ENCODE measurements at regions not wholly inside any gene's neighbourhood (a gene's known extent, or its start where the extent isn't known, plus 50 kb on each side); places are given as distances from the start of the nearest gene placed in this dataset.

DNA sequence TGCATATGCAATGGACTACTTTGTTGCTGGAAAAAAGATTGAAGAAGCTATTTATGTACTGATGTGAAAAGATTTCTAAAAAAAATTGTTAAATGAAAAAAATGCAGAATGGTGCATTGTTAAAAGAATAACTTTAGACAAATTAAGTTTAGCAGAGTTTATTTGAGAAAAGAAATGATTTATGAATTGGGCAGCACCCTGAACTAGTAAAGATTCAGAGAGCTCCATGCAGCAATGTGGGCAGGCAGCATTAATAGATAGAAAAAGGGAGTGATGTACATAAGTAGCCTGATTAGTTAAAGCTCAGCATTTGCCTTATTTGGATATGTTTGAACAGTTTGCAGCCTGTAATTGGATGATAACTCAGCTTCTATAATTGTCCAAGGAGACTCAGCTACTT is 677.9 kb upstream of the SEMA6A start:
- DNase-seq: no peak

- DNase-seq: no peak
Observed at GRCh38 chr5:117249086-117249815, 674.6 kb upstream of the SEMA6A start.

GRCh38 chr5:117246424-117246823 is 671.8 kb upstream of the SEMA6A start:
- no peak for DNase-seq

DNA sequence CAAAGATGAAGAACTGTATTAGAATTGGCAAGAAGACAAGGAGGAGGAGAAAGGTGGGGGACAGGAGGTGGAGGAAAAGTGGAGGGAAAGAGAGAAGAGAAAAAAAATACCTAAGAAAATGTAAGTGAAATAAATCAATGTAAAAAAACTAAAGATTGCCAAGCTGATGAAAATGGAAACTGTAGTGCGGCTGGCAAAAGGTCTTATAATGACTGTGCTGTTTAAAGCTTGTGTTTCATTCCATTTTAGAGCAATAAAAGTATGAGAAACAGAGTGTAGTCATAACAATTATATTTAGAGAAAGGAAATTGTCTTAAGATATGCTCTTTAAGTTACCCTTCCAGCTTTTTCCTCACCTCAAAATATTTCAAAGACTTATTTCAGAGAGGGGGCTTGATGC is 670.5 kb upstream of the SEMA6A start:
- no peak for DNase-seq

DNA sequence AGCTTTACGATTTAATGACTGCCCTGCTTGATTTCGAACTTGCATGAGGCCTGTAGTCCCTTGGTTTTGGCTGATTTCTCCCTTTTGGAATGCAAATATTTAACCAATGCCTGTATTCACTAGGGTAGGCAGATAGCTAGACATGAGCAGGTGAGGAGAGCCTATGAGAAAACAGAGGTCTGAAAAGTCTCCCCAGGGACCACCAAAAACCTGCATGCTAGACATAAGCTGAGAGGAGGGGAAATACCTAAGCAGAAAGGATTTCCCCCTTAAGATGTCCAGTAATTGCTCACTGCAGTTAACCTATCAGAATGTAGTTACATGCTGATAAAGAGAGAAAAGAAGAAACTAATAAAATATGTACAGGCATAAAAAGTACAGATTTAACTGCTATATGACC is 667.4 kb upstream of the SEMA6A start:
- no peak for DNase-seq

DNA sequence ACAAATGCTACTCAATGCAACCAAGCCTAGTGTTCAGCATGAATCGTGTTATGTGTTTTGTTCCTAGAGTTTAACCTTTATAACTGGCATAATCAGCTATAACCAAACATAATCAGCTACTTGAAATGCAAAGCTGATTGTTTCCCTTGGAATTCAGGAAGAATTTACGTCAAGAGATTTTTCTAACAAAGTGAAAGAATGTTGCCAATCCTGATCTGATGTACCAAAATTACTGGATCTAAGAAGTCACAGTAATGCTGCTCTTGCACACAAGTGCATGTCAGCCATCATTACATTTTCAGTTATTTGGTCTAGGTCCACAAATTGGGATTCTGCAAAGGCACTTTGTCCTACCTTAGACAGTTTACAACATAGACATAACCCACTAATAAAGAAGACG is 662.3 kb upstream of the SEMA6A start:
- no peak for DNase-seq

GRCh38 chr5:117235786-117236185 is 661.2 kb upstream of the SEMA6A start:
- no peak for DNase-seq

GRCh38 chr5:117230375-117230774 is 655.8 kb upstream of the SEMA6A start:
- no peak for DNase-seq

DNA sequence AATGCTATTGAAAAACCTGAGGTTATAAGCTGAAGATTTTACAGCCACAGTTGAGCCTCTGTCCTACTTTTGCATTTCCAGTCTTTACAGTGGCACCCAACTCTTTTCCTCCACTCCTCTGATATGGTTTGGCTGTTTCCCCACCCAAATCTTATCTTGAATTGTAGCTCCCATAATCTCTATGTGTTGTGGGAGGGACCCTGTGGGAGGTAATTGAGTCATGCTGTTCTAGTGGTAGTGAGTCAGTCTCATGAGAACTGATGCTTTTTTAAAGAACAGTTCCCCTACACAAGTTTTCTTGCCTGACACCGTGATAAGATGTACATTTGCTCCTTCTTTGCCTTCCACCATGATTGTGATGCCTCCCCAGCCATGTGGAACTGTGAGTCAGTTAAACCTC is 646.1 kb upstream of the SEMA6A start:
- no peak for DNase-seq

DNA sequence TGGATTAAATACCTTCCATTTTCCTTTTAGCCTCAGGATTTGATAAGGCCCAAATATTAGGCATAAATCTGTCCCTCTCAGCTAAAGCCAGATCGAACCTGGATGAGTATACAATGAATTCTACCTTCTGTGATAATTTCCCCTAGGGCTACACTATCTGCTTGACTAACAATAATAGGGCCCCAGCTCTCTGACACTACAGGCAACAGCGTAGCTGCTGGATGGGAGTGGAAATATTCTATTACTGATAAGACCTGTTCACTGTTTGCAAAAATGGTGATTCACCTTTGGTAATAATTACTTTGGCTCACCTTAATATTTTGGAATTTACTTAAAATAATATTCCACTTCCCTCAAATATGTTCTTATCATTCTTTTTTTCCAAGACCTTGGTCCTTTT is 644.2 kb upstream of the SEMA6A start:
- no peak for DNase-seq

GRCh38 chr5:117212866-117213265 is 638.2 kb upstream of the SEMA6A start:
- no peak for DNase-seq

GRCh38 chr5:117210796-117211195 is 636.2 kb upstream of the SEMA6A start:
- DNase-seq: no peak

DNA sequence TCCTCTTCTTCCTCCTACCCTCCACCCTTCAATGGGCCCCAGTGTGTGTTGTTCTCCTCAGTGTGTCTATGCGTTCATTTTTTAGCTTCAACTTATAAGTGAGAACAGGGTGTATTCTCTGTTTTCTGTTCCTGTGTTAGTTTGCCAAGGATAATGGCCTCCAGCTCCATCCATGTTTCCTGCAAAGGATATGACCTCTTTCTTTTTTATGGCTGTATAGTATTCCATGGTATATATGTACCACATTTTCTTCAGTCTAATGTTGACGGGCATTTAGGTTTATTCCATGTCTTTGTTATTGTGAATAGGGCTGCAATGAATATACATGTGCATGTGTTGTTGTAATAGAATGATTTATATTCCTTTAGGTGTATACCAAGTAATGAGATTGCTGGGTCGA is 634.9 kb upstream of the SEMA6A start:
- DNase-seq: no peak

- no peak for DNase-seq
Observed at GRCh38 chr5:117207088-117207668, 632.6 kb upstream of the SEMA6A start.

DNA sequence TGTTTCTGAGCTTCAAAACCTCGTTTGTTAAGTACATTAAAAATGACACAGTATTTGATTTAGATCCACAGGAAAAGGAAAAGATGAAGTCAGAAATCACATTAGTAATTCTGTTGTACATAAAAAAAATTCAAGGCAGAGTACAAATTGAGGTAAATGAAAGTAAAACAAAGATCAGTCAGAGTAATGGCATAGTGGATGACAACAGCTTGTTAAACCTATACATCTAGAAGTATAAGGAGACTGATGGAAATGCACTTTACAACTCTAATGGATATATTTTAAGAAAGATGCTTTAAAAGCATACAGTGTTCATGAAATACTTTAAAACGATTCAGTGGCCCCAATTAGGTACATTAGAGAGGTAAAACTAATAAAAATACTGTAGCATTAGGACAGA is 631.3 kb upstream of the SEMA6A start:
- no peak for DNase-seq

- no peak for DNase-seq
Observed at GRCh38 chr5:117204926-117205869, 630.6 kb upstream of the SEMA6A start.

GRCh38 chr5:117204404-117204803 is 629.8 kb upstream of the SEMA6A start:
- no peak for DNase-seq

GRCh38 chr5:117203584-117203983 is 629.0 kb upstream of the SEMA6A start:
- DNase-seq: no peak

DNA sequence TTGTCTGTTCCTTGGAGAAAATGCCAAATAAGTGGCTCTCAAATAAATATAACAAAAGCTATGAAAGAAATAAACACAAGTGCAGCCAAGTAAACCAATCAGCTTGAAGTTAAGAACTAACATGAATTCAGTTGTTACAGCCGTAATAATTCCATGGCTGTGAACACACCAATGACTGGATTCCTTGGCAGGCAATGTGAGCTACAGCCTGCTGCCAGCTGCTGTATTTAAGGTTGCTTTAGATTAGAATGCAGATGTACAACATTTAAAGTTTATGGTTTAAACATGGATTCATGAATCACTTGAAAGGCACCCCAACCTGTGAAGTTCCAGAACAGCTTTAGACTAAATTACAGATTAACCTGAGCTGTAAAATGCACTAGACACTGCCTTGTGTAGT is 626.4 kb upstream of the SEMA6A start:
- no peak for DNase-seq

GRCh38 chr5:117195076-117195475 is 620.5 kb upstream of the SEMA6A start:
- DNase-seq: no peak

DNA sequence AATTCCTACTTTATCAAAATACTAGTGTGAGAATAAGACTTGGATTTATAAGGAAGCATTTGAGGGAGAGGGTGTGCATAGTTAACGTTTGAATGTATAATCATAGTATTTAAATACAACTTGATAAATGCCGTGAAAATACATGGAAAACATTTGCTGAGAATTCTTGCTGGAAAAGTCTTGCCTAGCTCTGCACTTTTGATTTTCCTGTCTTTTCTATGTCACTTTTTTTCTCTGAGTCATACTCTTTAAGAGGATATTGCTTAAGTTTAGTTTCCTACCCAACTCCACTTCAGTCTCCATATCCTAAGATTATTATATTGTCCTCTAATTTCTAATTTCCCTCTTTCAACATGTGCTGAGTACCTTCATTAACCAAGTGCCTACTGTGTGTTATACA is 616.6 kb upstream of the SEMA6A start:
- no peak for DNase-seq

DNA sequence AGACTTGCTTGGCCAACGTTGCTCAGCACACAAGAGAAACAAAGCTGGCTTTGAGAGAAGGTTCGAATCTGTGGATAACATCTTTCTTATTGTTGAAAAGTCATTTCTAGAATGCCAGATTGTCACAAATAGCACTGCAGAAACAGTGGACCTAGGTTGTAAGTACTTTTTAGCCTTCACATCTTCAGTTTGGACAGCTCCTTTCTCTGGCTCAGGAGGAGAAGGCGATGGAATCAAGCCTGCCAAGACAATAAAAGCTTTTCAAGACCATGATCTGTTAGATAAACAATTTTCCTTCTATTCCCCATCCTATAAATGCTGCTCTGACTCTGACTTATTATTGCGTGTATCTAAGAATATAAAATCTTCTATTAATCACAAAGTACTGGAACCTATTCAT is 615.2 kb upstream of the SEMA6A start:
- DNase-seq: no peak

GRCh38 chr5:117188211-117188610 is 613.6 kb upstream of the SEMA6A start:
- DNase-seq: no peak

- no peak for DNase-seq
Observed at GRCh38 chr5:117186751-117187150, 612.1 kb upstream of the SEMA6A start.

Data from CD4-positive, alpha-beta T cell treated with Interferon alpha-2 for 1 hour (primary cell).